Esophagus muscularis mucosa (tissue), 4 donors: ENCODE measurements at regions not wholly inside any gene's neighbourhood (a gene's known extent, or its start where the extent isn't known, plus 50 kb on each side); places are given as distances from the start of the nearest gene placed in this dataset.

ENCODE experiments used
- EP300 ChIP-seq: sonication (generic); formaldehyde crosslinking; IDR thresholded peaks from one replicate; pipeline ENCODE4 v1.6.1; 2017; ENCODE audit warnings: antibody characterized with exemption
- POLR2A ChIP-seq: fragments of 450-650 bp; IDR thresholded peaks from one replicate; pipeline ENCODE4 v1.6.1; 2017; ENCODE audit warnings: antibody characterized with exemption, moderate library complexity, mild to moderate bottlenecking, low read depth
- POLR2AphosphoS5 ChIP-seq, 2 donors: sonication (generic); formaldehyde crosslinking; IDR thresholded peaks; one replicate each; pipeline ENCODE4 v1.6.1; 2017; ENCODE audit warnings: antibody characterized with exemption in 2 of 2
- TF ChIP-seq, protein P1 (sequence below), 3 experiments: fragments of 200-600 bp in 2 of 3; fragments of 450-650 bp in 1 of 3; sonication (generic) in 2 of 3; IDR thresholded peaks; one replicate each; pipeline ENCODE4 v1.5.1; 2017 to 2019; ENCODE audit warnings: antibody characterized with exemption in 3 of 3, mild to moderate bottlenecking in 2 of 3, moderate library complexity in 1 of 3

DNA sequence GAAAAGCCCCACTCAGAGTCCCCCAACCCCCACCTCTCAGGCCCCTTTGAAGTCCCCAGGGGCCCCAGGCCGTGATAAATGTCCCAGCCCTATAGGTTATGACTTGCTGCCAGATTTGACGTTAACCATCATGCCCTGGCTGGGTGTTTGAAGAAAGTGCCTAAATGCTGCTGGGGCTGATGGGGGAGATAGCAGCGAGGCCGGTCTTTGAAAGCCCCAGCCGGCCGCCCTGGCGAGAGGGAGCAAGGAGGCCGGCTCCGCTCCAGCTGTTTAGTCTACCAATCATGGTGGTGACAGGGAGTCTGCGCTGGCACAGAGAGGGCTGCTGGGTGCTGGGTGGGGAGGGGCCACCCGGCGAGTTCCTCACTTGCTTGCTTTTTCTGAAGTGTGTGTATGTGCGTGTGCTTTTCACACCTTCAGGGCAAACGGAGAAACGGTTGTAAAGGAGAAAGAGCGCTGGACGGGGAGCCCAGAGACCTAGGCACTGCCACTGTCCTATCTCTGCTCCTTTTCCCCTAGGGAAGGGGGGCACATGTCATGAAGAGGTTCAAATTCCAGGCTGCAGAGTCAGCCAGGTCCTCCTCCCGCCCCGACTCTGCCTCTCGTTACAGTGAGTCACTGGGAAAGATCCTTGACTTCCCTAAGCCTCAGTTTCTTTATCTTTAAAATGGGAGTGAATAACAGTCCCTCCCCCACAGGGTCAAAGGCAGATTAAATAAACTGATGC lies 126.1 kb upstream of the HAND1 start:
- TF ChIP-seq, protein P1, sequence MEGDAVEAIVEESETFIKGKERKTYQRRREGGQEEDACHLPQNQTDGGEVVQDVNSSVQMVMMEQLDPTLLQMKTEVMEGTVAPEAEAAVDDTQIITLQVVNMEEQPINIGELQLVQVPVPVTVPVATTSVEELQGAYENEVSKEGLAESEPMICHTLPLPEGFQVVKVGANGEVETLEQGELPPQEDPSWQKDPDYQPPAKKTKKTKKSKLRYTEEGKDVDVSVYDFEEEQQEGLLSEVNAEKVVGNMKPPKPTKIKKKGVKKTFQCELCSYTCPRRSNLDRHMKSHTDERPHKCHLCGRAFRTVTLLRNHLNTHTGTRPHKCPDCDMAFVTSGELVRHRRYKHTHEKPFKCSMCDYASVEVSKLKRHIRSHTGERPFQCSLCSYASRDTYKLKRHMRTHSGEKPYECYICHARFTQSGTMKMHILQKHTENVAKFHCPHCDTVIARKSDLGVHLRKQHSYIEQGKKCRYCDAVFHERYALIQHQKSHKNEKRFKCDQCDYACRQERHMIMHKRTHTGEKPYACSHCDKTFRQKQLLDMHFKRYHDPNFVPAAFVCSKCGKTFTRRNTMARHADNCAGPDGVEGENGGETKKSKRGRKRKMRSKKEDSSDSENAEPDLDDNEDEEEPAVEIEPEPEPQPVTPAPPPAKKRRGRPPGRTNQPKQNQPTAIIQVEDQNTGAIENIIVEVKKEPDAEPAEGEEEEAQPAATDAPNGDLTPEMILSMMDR (IDR thresholded peaks at IDR 0.05), result no peak
- TF ChIP-seq POLR2A, result no peak
- no peak for TF ChIP-seq EP300
- TF ChIP-seq POLR2AphosphoS5 (IDR thresholded peaks at IDR 0.05), result no peak
